Fibroblast of mammary gland (primary cell): ENCODE measurements at regions not wholly inside any gene's neighbourhood (a gene's known extent, or its start where the extent isn't known, plus 50 kb on each side); places are given as distances from the start of the nearest gene placed in this dataset.

Experiments
- DNase-seq: peaks from one replicate; pipeline ENCODE4 v3.0.0-alpha.2; 2010; ENCODE audit warnings: low read depth
- H3K4me3 ChIP-seq: 2 replicates; pipeline ENCODE4 v1.5.1; 2011; ENCODE audit warnings: low read depth, mild to moderate bottlenecking, low read length, moderate library complexity; ENCODE audit not compliant: control insufficient read depth
- TF ChIP-seq, protein P1 (sequence below): conservative IDR thresholded peaks from 2 replicates; pipeline ENCODE4 v1.5.1; 2011; ENCODE audit warnings: low read depth, low read length, inconsistent platforms; ENCODE audit not compliant: control insufficient read depth, insufficient read depth

DNA sequence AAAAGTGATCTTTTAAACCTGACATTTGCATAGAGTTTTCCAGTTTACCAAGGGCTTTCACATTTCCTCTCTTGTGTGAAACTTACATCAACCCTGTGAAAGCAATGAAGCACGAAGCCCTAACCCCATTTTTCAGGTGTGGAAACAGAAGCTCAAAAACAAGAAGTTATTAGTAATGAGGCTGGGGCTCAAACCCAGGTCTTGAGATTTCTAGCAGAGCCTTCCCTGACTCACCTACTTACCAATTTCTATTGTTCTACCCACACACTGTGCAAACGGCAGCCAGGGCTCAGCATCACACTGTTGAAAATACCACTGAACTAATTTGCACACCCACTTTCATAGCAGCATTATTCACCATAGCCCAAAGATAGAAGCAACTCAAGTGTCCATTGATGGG, 117.8 kb upstream of the IGF1R start:
- TF ChIP-seq, protein P1, sequence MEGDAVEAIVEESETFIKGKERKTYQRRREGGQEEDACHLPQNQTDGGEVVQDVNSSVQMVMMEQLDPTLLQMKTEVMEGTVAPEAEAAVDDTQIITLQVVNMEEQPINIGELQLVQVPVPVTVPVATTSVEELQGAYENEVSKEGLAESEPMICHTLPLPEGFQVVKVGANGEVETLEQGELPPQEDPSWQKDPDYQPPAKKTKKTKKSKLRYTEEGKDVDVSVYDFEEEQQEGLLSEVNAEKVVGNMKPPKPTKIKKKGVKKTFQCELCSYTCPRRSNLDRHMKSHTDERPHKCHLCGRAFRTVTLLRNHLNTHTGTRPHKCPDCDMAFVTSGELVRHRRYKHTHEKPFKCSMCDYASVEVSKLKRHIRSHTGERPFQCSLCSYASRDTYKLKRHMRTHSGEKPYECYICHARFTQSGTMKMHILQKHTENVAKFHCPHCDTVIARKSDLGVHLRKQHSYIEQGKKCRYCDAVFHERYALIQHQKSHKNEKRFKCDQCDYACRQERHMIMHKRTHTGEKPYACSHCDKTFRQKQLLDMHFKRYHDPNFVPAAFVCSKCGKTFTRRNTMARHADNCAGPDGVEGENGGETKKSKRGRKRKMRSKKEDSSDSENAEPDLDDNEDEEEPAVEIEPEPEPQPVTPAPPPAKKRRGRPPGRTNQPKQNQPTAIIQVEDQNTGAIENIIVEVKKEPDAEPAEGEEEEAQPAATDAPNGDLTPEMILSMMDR: no peak
- DNase-seq: no peak

DNA sequence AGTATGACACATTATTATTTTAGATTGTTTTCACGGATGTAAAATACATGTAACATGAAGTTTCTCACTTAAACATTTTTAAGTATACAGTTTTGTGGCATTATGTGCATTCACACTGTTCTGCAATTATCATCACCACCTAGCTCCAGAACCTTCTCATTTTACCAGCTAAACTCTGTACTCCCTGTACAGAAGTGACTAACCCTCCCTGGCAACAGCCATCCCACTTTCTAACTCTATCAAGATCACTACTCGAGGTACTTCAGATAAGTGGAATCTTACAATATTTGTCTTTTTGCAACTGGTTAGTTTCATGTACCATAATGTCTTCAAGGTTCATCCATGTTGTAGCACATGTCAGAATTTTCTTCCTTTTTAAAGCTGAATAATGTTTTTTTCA, 116.3 kb upstream of the IGF1R start:
- TF ChIP-seq, protein P1: no peak
- H3K4me3 ChIP-seq: no peak overlapping the region
- no peak for DNase-seq

More for the DNA sequence above, 117.8 kb upstream of the IGF1R start:
- no peak overlapping the region for H3K4me3 ChIP-seq

- no peak overlapping the region for H3K4me3 ChIP-seq
- TF ChIP-seq, protein P1: no peak
- no peak for DNase-seq
Observed at GRCh38 chr15:98536976-98537375, 111.4 kb upstream of the IGF1R start.

DNA sequence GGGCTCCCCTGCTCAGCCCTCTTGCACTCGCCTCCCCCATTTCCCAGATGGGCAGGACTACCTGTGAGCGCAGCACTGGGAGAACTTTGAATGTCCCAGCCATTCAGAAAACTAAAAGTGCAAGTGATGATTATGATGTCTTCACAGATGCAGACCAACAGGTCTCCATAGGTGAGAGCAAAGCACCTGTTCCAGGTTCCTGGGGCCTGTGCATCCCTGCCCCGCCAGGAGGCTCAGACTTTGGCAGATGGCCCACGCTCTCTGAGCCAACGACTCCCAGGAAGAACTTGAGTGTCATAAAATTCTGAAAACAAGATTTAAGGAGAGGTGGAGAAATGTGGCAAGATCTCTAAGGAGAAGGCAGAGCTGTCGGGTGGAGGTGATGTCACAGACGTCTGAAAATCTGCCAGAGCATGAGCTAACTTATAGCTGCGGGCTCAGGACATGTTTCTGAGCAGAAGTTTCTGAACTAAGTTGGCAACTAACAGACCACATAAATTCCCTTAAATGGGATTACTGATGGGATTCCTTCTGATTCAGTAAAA, 110.8 kb upstream of the IGF1R start:
- TF ChIP-seq, protein P1: no peak

GRCh38 chr15:98541519-98541918, 106.8 kb upstream of the IGF1R start:
- no peak for DNase-seq
- H3K4me3 ChIP-seq: no peak overlapping the region
- TF ChIP-seq, protein P1: no peak

More for the DNA sequence above, 110.8 kb upstream of the IGF1R start:
- DNase-seq: no peak
- no peak overlapping the region for H3K4me3 ChIP-seq

DNA sequence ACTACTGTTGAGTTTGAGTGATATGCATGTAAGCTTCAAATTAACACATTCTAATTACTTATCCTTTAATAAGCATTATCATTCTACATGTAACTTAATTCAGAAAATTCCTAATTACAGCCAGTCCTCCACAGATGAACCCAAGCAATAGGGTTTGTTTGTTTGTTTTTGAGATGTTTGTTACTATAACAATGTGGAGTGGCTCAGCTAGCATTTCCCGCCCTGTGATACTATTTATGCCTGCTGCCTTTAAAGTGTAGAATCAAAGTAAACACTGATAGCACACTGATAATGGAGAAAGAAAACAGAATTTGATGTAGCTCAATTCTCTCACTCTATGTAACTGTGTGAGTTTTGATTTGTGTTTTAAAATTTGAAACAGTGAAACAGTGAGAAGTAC, 105.1 kb upstream of the IGF1R start:
- TF ChIP-seq, protein P1: no peak
- DNase-seq: no peak
- H3K4me3 ChIP-seq: no peak overlapping the region

DNA sequence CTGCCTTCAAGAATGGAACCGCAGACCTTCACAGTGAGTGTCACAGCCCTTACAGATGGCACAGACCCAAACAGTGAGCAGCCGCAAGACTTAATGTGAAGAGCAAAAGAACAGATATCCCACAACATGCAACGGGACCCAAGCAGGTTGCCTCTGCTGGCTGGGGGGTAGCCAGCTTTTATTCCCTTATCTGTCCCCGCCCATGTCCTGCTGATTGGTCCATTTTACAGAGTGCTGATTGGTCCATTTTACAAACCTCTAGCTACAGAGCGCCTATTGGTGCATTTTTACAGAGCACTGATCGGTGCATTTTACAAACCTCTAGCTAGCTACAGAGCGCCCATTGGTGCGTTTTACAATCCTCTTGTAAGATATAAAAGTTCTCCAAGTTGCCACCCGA, 102.0 kb upstream of the IGF1R start:
- DNase-seq: no peak
- TF ChIP-seq, protein P1: no peak
- H3K4me3 ChIP-seq: no peak overlapping the region
